ENCODE measurements at regions not wholly inside any gene's neighbourhood (a gene's known extent, or its start where the extent isn't known, plus 50 kb on each side); places are given as distances from the start of the nearest gene placed in this dataset.

DNA sequence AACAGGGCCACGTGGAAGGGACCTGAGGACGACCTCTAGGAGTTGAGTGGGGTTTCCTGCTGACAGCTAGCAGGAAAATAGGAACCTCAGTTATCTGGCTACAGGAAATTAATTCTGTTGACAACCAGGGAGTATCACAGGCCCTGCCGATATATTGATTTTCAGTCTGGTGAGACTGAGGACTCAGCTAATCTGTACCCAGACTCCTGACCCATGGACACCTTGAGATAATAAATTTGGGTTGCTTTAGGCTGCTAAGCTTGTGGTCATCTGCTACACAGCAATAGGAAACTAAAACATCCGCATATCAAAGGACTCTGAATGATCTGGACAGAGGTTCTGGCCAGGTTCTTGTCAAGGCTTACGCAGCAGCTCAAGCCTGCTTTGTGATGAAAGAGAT lies 80.8 kb upstream of the CNEP1R1 start:
- H3K4me1 ChIP-seq (ENCODE audit: control insufficient read depth, insufficient read depth, low read length) = no peaks in the 10 kb centered on the region
- in situ Hi-C loops (cut with HindIII; ENCODE audit: low pct_unique_long_range_greater_than_20kb, low sequenced_read_pairs) = no loop called here
- H3K9me3 ChIP-seq (ENCODE audit: control insufficient read depth, insufficient read depth, low read depth, low read length) = no peaks in the 10 kb centered on the region

DNA sequence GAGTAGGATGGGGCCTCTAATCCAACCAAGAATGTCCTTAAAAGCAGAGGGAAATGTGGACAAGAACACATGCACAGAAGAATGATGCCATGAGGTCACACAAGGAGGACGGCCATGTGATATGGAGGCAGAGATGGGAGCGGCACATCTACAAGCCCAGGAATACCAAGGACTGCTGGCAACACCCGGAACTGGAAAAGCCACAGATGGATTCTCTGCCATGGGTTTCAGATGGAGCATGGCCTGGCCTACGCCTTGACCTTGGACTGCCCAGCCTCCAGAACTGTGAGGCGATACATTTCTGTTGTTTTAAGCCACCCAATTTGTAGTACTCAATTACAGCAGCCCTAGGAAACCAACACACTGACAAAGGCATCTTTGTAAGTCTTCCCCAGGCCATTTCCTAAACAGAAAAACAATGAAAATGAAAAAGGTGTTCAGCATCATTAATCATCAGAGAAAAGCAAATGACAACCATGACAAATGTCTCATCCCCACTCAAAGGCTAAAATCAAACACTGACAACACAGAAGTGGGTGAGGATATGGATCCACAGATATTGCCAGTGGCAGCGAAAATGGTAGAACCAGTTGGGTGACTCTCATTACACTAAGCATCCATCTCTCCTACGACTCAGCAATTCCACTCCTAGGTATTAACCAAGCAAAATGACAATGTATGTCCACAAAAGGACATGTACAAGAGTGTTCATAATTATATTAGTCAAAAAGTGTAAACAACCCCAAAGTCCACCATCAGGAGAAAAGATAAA lies 76.9 kb upstream of the CNEP1R1 start:
- in situ Hi-C loops (cut with HindIII; ENCODE audit: low pct_unique_long_range_greater_than_20kb, low sequenced_read_pairs) = no loop called here
- H3K36me3 ChIP-seq (ENCODE audit: control insufficient read depth, insufficient read depth, low read length) = no peaks in the 10 kb centered on the region
- H3K27ac ChIP-seq (ENCODE audit: low read length) = no peak overlapping the region
- no peak for TF ChIP-seq SIN3A (IDR thresholded peaks at IDR 0.05; ENCODE audit: borderline replicate concordance, insufficient read depth, low read depth, low read length)
- H3K9me3 ChIP-seq (ENCODE audit: control insufficient read depth, insufficient read depth, low read depth, low read length) = no peaks in the 10 kb centered on the region
- no TSS peak for BruUV-seq (replicated peaks)
- intact Hi-C loops (cut with micrococcal nuclease; ENCODE audit: unreplicated experiment) = no loop called here
- no peak for DNase-seq (ENCODE audit: low read depth, low spot score)
- ATAC-seq = no peak
- no peaks in the 10 kb centered on the region for H3K4me1 ChIP-seq (ENCODE audit: control insufficient read depth, insufficient read depth, low read length)
- POLR2A ChIA-PET = no interaction called here
- H3K27me3 ChIP-seq (ENCODE audit: control insufficient read depth, insufficient read depth, low read length) = no peaks in the 10 kb centered on the region; the same call in 1 of the 2 replicates
- no peak overlapping the region for H3K4me3 ChIP-seq (ENCODE audit: low read depth in 2 of 2, low read length in 2 of 2)
- CTCF ChIA-PET = no interaction called here

More for the DNA sequence above, 80.8 kb upstream of the CNEP1R1 start:
- Histone ChIP-seq H3K36me3 (ENCODE audit: control insufficient read depth, insufficient read depth, low read length) (no peaks in the 10 kb centered on the region), H3K27ac (ENCODE audit: low read length) (no peak overlapping the region), H3K27me3 (ENCODE audit: control insufficient read depth, insufficient read depth, low read length) (no peaks in the 10 kb centered on the region; the same call in 1 of the 2 replicates), H3K4me3 (ENCODE audit: low read depth in 2 of 2, low read length in 2 of 2) (no peak overlapping the region)
- ATAC-seq (no peak), DNase-seq (ENCODE audit: low read depth, low spot score) (no peak)
- POLR2A ChIA-PET = no interaction called here
- TF ChIP-seq POLR2AphosphoS5 (IDR thresholded peaks at IDR 0.05; ENCODE audit: low read depth, low read length) (no peak), SIN3A (IDR thresholded peaks at IDR 0.05; ENCODE audit: borderline replicate concordance, insufficient read depth, low read depth, low read length) (no peak), TCF7L2 (IDR thresholded peaks at IDR 0.05; ENCODE audit: low read depth, low read length) (no peak)
- TF ChIP-seq, protein P1, sequence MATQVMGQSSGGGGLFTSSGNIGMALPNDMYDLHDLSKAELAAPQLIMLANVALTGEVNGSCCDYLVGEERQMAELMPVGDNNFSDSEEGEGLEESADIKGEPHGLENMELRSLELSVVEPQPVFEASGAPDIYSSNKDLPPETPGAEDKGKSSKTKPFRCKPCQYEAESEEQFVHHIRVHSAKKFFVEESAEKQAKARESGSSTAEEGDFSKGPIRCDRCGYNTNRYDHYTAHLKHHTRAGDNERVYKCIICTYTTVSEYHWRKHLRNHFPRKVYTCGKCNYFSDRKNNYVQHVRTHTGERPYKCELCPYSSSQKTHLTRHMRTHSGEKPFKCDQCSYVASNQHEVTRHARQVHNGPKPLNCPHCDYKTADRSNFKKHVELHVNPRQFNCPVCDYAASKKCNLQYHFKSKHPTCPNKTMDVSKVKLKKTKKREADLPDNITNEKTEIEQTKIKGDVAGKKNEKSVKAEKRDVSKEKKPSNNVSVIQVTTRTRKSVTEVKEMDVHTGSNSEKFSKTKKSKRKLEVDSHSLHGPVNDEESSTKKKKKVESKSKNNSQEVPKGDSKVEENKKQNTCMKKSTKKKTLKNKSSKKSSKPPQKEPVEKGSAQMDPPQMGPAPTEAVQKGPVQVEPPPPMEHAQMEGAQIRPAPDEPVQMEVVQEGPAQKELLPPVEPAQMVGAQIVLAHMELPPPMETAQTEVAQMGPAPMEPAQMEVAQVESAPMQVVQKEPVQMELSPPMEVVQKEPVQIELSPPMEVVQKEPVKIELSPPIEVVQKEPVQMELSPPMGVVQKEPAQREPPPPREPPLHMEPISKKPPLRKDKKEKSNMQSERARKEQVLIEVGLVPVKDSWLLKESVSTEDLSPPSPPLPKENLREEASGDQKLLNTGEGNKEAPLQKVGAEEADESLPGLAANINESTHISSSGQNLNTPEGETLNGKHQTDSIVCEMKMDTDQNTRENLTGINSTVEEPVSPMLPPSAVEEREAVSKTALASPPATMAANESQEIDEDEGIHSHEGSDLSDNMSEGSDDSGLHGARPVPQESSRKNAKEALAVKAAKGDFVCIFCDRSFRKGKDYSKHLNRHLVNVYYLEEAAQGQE (IDR thresholded peaks at IDR 0.05; ENCODE audit: insufficient read depth in 1 of 2, low read depth in 2 of 2, low read length in 1 of 2) = no peak
- TF ChIP-seq, protein P2, sequence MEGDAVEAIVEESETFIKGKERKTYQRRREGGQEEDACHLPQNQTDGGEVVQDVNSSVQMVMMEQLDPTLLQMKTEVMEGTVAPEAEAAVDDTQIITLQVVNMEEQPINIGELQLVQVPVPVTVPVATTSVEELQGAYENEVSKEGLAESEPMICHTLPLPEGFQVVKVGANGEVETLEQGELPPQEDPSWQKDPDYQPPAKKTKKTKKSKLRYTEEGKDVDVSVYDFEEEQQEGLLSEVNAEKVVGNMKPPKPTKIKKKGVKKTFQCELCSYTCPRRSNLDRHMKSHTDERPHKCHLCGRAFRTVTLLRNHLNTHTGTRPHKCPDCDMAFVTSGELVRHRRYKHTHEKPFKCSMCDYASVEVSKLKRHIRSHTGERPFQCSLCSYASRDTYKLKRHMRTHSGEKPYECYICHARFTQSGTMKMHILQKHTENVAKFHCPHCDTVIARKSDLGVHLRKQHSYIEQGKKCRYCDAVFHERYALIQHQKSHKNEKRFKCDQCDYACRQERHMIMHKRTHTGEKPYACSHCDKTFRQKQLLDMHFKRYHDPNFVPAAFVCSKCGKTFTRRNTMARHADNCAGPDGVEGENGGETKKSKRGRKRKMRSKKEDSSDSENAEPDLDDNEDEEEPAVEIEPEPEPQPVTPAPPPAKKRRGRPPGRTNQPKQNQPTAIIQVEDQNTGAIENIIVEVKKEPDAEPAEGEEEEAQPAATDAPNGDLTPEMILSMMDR (IDR thresholded peaks at IDR 0.05) = no peak
- no TSS peak for BruUV-seq (replicated peaks)
- intact Hi-C loops (cut with micrococcal nuclease; ENCODE audit: unreplicated experiment) = no loop called here
- CTCF ChIA-PET = no interaction called here

DNA sequence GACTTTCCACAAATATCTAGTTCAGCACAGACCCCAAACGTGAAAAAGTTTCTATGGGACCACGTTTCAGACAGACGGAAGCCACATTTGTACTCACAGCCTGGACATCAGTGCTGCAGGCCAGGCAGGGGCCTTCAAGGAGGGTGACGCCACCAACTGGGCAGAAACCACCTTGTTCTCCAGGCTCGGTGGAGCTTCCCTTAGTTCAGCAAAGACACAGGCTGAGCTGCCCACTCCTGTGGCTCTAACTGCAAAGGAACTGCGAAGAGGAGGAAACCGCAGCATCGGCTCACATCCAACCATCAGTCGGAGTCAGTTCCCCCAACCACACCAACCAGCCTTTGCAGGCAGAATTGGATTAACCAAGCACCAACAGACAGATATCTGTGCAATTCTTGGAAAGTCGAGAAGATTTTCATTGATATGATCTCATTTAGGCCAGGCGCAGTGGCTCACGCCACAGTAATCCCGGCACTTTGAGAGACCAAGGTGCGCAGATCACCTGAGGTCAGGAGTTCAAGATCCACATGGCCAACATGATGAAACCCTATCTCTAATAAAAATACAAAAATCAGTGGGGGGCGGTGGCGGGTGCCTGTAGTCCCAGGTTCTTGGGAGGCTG lies 73.3 kb upstream of the CNEP1R1 start:
- Histone ChIP-seq H3K36me3 (ENCODE audit: control insufficient read depth, insufficient read depth, low read length) (no peaks in the 10 kb centered on the region), H3K9me3 (ENCODE audit: control insufficient read depth, insufficient read depth, low read depth, low read length) (no peaks in the 10 kb centered on the region), H3K4me1 (ENCODE audit: control insufficient read depth, insufficient read depth, low read length) (no peaks in the 10 kb centered on the region), H3K4me3 (ENCODE audit: low read depth in 2 of 2, low read length in 2 of 2) (no peak overlapping the region), H3K27ac (ENCODE audit: low read length) (no peak overlapping the region), H3K27me3 (ENCODE audit: control insufficient read depth, insufficient read depth, low read length) (no peaks in the 10 kb centered on the region)
- DNase-seq (ENCODE audit: low read depth, low spot score) (no peak), ATAC-seq (no peak)
- TF ChIP-seq, protein P2 (IDR thresholded peaks at IDR 0.05) = no peak
- BruUV-seq (replicated peaks) = no TSS peak
- intact Hi-C loops (cut with micrococcal nuclease; ENCODE audit: unreplicated experiment) (no loop called here), in situ Hi-C loops (cut with HindIII; ENCODE audit: low pct_unique_long_range_greater_than_20kb, low sequenced_read_pairs) (no loop called here)
- ChIA-PET CTCF (no interaction called here), POLR2A (interaction anchor here (0.7 kb wide), 1 partner anchor 102 kb away, joined by 4 read pairs; no protein-coding TSS in a partner anchor)
